NCI-H345 treated with DMSO at 0.1 percent for 48 hours (cell line): ENCODE measurements at regions not wholly inside any gene's neighbourhood (a gene's known extent, or its start where the extent isn't known, plus 50 kb on each side); places are given as distances from the start of the nearest gene placed in this dataset.
"Not testable (repeated sequence)": the region's sequence is repeated elsewhere in the genome, so short reads cannot be mapped to it uniquely, and the experiment has no call there.

Experiments used
- DNase-seq: peaks from one replicate; lab custom pipeline; 2025; ENCODE audit not compliant: unreplicated experiment; lab: John Stamatoyannopoulos, UW

GRCh38 chr11:87573708-87574107 lies 536.0 kb downstream of the TMEM135 start:
- no peak for DNase-seq

GRCh38 chr11:87572881-87573280 lies 535.1 kb downstream of the TMEM135 start:
- no peak for DNase-seq

- no peak for DNase-seq
These were observed 522.6 kb downstream of the TMEM135 start for GRCh38 chr11:87560352-87560751.

- not testable (repeated sequence) for DNase-seq
These were observed 522.1 kb downstream of the TMEM135 start for GRCh38 chr11:87559852-87560251.

- DNase-seq: no peak
These were observed 517.4 kb downstream of the TMEM135 start for GRCh38 chr11:87555101-87555500.

GRCh38 chr11:87548797-87549196 lies 511.1 kb downstream of the TMEM135 start:
- no peak for DNase-seq

- DNase-seq: no peak
These were observed 508.1 kb downstream of the TMEM135 start for GRCh38 chr11:87545858-87546257.

- no peak for DNase-seq
These were observed 501.9 kb downstream of the TMEM135 start for GRCh38 chr11:87539596-87539995.

GRCh38 chr11:87536565-87536964 lies 498.8 kb downstream of the TMEM135 start:
- no peak for DNase-seq

- no peak for DNase-seq
These were observed 498.3 kb downstream of the TMEM135 start for GRCh38 chr11:87536016-87536415.

GRCh38 chr11:87535513-87535912 lies 497.8 kb downstream of the TMEM135 start:
- DNase-seq: no peak

GRCh38 chr11:87531835-87532234 lies 494.1 kb downstream of the TMEM135 start:
- not testable (repeated sequence) for DNase-seq

- DNase-seq: no peak
These were observed 491.8 kb downstream of the TMEM135 start for GRCh38 chr11:87529486-87529885.

- DNase-seq: no peak
These were observed 491.0 kb downstream of the TMEM135 start for GRCh38 chr11:87528752-87529151.

GRCh38 chr11:87523276-87523675 lies 485.5 kb downstream of the TMEM135 start:
- no peak for DNase-seq

GRCh38 chr11:87518266-87518665 lies 480.5 kb downstream of the TMEM135 start:
- no peak for DNase-seq

- DNase-seq: no peak
These were observed 479.6 kb downstream of the TMEM135 start for GRCh38 chr11:87517351-87517750.

- peak; percentile 12 for DNase-seq
These were observed 470.0 kb downstream of the TMEM135 start for GRCh38 chr11:87507722-87508121.

- DNase-seq: not testable (repeated sequence)
These were observed 469.2 kb downstream of the TMEM135 start for GRCh38 chr11:87506946-87507345.

- DNase-seq: no peak
These were observed 463.7 kb downstream of the TMEM135 start for GRCh38 chr11:87501388-87501787.

GRCh38 chr11:87494936-87495335 lies 457.2 kb downstream of the TMEM135 start:
- not testable (repeated sequence) for DNase-seq

- DNase-seq: not testable (repeated sequence)
These were observed 456.3 kb downstream of the TMEM135 start for GRCh38 chr11:87494026-87494425.

- no peak for DNase-seq
These were observed 455.8 kb downstream of the TMEM135 start for GRCh38 chr11:87493516-87493915.

- no peak for DNase-seq
These were observed 453.6 kb downstream of the TMEM135 start for GRCh38 chr11:87491381-87491780.
